GM12865 (cell line): ENCODE measurements at regions not wholly inside any gene's neighbourhood (a gene's known extent, or its start where the extent isn't known, plus 50 kb on each side); places are given as distances from the start of the nearest gene placed in this dataset.

Experiments used
- DNase-seq: peaks from one replicate; pipeline ENCODE4 v3.0.0; 2010; ENCODE audit warnings: low read depth
- H3K4me3 ChIP-seq: 2 replicates; pipeline ENCODE4 v1.5.1; 2011; ENCODE audit warnings: mild to moderate bottlenecking, low read depth, low read length, control low read depth
- TF ChIP-seq, protein P1 (sequence below): IDR thresholded peaks from 2 replicates; pipeline ENCODE4 v1.5.1; 2011; ENCODE audit warnings: low read length, control low read depth, low read depth, inconsistent platforms; ENCODE audit not compliant: insufficient read depth; ENCODE audit errors: missing control alignments

DNA sequence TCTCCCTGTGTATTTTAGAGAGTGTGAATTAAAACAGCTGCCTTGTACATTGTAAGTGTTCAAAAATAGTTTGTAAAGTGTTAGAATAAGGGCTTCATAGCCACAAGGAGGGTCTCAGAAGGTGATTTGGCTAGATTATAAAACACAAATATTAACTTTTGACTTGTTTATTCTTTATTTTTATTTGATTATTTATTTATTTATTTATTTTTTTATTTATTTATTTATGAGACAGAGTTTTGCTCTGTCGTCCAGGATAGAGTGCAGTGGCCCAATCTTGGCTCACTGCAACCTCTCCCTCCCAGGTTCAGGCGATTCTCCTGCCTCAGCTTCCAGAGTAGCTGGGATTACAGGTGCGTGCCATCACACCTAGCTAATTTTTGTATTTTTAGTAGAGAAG is 111.5 kb upstream of the RBFOX1 start:
- TF ChIP-seq, protein P1, sequence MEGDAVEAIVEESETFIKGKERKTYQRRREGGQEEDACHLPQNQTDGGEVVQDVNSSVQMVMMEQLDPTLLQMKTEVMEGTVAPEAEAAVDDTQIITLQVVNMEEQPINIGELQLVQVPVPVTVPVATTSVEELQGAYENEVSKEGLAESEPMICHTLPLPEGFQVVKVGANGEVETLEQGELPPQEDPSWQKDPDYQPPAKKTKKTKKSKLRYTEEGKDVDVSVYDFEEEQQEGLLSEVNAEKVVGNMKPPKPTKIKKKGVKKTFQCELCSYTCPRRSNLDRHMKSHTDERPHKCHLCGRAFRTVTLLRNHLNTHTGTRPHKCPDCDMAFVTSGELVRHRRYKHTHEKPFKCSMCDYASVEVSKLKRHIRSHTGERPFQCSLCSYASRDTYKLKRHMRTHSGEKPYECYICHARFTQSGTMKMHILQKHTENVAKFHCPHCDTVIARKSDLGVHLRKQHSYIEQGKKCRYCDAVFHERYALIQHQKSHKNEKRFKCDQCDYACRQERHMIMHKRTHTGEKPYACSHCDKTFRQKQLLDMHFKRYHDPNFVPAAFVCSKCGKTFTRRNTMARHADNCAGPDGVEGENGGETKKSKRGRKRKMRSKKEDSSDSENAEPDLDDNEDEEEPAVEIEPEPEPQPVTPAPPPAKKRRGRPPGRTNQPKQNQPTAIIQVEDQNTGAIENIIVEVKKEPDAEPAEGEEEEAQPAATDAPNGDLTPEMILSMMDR = no peak
- DNase-seq = no peak
- no peak overlapping the region for H3K4me3 ChIP-seq

DNA sequence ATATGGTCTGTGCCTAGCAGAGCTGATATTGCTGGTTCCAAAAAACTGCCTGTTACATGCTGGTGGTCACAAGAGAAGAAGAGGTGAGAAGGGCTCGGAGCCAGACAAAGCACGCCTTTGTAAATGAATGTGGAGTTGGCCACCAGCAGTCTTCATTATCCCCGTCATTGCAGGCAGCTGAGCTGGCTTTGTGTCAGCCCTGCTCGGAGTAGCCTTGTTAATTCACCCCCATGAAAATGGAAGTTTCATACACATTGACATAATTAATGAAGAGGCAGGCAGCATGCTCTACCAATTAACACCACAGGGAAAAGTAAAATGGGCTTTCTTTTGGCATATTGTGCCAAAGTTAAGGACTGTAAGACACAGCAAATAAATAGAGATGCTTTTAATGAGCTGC is 113.7 kb upstream of the RBFOX1 start:
- TF ChIP-seq, protein P1 = no peak
- no peak overlapping the region for H3K4me3 ChIP-seq
- no peak for DNase-seq

DNA sequence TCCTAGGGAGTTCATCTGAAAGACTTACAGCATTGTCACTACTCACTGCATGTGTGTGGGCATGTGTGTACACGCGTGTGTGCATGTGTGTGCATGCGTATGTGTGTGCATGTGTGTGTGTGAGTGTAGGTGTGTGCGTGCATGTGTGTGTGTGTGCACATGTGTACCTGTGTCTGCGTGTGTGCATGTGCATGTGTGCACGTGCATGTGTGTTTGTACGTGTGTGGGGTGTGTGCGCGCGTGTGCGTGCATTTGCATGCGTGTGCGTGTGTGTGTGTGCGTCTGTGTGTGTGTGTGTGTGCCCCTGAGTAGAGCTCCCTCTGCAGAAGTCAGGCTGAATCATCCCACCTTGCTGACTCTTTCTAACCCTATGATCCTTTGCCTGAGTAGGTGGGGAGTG is 114.8 kb upstream of the RBFOX1 start:
- no peak overlapping the region for H3K4me3 ChIP-seq
- DNase-seq = no peak
- TF ChIP-seq, protein P1 = no peak

DNA sequence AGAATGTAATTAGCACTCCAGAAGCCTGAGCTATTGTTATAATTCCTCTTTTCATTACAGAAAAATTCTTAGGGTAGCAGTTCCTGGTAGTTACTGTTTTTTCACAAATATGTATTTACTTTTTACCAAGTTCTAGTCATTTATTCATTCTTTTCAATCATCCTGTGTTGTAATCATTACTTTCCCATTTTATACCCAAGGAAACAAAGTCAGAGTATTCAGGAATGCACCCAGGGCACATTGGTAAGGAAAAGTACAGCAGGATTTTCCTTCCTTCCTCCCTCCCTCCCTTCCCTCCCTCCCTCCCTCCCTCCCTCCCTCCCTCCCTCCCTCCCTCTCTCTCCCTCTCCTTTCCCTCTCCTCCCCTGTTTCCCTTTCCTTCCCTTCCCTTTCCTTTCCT is 115.9 kb upstream of the RBFOX1 start:
- H3K4me3 ChIP-seq = no peak overlapping the region
- DNase-seq = no peak
- TF ChIP-seq, protein P1 = no peak

DNA sequence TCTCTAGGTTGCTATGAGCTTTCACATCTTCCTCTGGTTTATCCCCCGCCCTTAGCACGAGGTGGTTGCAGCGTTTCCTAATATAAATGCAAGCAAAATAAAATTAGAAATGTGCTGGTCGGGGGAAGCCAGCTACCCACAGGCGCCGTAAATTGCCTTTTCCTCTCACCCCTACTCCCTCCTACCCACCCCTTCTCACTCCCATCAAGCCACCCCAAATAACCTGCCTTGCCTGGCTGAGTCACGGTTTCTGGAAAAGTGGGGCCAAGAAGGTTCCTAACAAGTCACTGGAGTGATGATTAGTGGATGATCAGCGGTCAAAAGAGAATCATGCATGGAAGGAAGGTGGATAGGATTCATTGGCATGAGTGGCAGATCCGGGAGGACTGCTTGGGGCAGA is 120.9 kb upstream of the RBFOX1 start:
- DNase-seq = no peak
- no peak overlapping the region for H3K4me3 ChIP-seq
- TF ChIP-seq, protein P1 = no peak

DNA sequence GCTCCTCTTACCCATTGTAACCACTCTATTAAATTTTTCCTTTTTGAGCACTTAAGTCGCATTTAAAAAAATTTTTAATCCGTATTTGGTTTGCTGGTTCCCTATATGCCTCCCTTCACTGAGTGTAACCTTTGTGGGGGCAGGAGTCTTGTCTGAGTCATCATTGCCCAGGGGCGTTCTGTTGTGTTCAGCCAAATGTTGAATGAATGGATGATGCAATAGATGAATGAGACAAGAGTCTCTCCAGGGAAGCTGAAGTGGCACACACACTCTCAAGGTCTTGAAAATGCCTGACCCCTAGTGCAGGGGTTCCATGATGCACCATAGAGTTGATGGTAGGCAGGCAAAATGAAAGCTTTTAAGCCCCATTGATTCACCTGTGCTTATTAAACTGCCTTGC is 123.0 kb upstream of the RBFOX1 start:
- no peak overlapping the region for H3K4me3 ChIP-seq
- DNase-seq = no peak
- TF ChIP-seq, protein P1 = no peak

DNA sequence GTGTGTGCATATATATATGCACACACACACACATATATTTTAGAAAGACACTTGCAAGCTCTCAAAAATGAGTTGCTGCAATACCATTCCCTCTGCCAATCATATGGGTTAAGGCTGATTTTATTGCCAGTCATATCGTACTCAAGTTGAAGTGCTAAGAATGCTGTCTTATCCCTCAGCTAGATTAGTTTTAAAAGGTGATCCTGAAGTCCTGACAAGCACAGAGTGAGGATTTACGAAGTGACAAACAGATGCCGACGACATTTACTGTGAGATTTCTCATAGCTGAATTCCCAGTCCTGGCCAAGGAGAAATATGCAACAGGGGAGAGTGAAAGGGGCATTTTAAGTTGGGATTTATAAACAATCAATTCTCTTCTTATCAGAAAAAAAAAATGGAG is 126.2 kb upstream of the RBFOX1 start:
- DNase-seq = no peak
- no peak overlapping the region for H3K4me3 ChIP-seq
- TF ChIP-seq, protein P1 = no peak
